ENCODE measurements at regions not wholly inside any gene's neighbourhood (a gene's known extent, or its start where the extent isn't known, plus 50 kb on each side); places are given as distances from the start of the nearest gene placed in this dataset.

DNA sequence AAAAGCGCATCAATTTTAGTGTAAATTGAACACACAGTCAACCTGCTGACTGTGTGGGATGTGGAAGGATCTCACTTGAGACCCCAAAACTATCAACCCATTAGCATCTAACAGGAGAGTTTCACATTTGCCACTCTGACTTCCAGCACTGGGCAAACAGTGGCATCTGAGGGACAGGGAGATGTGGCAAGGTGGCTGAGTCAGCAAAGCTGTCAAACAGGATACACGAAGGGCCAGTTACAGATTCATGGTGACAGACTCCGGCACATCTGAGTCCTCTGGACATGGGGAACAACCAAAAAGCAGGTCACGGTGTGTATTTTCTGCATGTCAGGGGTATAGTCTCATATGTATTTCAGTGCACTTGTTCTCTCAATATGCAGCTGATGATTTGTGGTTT, 573.4 kb upstream of the PPP2R3A start:
- TF ChIP-seq, protein P1, sequence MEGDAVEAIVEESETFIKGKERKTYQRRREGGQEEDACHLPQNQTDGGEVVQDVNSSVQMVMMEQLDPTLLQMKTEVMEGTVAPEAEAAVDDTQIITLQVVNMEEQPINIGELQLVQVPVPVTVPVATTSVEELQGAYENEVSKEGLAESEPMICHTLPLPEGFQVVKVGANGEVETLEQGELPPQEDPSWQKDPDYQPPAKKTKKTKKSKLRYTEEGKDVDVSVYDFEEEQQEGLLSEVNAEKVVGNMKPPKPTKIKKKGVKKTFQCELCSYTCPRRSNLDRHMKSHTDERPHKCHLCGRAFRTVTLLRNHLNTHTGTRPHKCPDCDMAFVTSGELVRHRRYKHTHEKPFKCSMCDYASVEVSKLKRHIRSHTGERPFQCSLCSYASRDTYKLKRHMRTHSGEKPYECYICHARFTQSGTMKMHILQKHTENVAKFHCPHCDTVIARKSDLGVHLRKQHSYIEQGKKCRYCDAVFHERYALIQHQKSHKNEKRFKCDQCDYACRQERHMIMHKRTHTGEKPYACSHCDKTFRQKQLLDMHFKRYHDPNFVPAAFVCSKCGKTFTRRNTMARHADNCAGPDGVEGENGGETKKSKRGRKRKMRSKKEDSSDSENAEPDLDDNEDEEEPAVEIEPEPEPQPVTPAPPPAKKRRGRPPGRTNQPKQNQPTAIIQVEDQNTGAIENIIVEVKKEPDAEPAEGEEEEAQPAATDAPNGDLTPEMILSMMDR (conservative IDR thresholded peaks at IDR 0.05; ENCODE audit: low read length): no peak
- TF ChIP-seq EZH2phosphoT487 (IDR thresholded peaks at IDR 0.05; ENCODE audit: borderline replicate concordance, low read depth, low read length): no peak

All from OCI-LY7 (cell line).